Activated CD8-positive, alpha-beta memory T cell treated with anti-CD3 and anti-CD28 coated beads for 4 hours (primary cell): ENCODE measurements at regions not wholly inside any gene's neighbourhood (a gene's known extent, or its start where the extent isn't known, plus 50 kb on each side); places are given as distances from the start of the nearest gene placed in this dataset.

ENCODE experiments used
- DNase-seq, 2 donors: peaks; one replicate each; pipeline ENCODE4 v3.0.0-alpha.2; 2020; ENCODE audit warnings: low read depth in 2 of 2

DNA sequence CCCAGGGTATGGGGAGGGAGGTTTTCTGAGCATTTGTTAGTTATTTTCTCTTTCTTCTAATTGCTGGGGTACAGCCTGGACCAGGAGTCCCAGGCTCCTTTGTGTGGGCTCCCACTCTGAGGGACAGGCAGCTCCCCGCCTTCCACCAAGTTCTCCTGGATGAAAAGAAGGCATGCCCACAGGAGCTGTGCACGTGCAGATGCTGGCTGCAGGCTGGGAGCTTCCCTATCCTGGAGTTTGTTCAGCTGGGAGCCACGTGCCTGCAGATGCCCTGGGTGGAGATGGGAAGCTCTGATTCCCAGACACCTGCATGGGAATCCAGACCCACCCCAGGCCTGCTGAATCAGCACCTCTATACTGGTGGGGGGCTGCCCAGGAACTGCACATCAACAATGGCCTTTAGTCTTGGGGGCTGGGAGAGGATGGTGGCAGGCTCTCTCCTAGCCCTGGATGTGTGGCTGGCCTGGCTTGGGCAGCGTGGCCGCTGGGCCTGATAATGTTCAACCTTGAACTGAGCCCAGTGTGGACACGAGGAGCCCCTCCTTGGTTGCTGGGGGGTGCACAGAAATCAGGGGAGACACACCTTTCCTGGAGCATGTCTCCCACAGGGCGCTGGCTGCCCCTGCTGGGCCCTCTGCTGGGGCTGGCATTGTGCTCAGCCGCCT, 233.6 kb upstream of the HS6ST1 start:
- no peak for DNase-seq

DNA sequence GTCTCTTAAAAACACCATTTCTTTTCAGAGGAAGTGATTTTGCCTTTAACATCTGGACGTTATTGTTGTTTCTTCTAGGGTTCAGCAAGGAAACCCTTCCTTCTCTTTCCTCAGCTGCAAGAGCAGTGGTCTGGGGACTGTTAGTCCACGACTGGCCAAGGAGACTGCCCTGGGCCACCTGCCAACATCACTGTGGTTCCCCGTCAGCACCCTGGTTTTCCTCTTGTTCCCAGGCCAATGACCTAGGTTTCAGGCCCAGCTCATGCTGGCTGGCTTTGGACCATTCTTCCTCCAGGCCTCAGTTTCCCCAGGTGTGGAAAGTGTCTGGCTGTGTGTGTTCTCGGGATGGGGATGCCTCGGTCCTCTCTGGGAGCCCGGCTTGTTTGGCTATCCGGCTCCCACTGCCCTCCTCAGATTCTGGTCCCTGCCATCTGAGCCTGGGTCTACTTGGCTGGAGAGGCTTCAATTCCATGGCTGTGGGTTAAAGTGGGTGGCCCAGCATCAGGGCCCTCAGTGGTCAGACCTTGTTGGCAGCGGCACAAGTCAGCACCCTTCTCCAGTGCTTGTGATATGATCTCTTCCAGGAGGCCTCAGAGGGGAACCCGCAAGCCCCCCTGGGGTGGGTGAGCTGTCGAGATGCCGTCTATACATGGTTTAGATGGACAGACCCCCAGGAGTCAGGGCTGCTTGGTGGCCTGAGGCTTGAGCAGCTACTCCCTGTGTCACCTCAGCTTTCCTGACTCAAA, 234.3 kb upstream of the HS6ST1 start:
- DNase-seq = no peak

DNA sequence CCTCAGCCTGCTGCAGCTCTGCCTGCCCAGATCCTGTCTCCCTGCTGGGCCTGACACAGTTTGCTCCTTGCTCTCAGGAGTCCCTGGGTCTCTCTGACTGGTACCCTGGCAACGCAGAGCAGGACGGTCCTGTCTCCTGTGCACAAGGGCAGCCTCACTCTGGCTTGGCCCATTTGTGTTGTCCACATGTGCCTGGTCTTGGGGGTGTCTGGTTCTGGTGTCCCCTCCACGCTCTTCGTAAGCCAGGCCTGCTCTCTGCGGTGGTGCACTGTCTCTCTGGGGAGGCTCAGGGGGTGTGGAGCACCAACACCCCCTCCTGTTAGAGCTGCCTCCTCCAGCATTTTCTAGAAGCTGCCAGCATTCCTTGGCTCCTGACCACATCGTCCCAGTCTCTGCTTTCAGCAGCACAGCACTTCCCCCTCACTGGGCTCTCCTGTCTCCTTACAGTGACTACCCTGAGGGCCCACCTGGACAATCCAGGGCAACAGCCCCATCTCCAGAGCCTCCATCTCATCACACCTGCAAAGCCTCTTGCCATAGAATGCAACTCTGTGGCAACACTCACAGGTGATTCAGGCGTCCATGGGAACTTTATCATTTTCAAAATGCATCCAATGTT, 235.6 kb upstream of the HS6ST1 start:
- no peak for DNase-seq

DNA sequence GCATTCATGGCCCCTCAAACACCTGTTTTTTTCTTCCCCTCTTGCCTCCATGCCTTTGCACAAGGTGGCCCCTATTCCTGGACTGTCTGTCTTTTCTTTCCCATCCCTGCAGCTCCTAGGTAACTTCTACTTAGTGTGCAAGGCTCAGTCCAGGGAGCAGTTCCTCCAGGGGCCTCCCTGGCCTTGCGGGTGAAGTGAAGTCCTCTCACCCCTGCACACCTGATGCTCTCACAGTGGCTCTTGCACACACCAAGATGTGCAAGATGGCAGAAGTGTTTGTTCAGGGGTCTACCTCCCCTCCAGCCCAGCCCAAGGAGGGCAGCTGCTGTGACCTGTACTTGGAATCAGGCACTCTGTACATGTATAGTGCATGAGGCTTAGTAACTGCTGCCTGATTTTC, 236.8 kb upstream of the HS6ST1 start:
- DNase-seq = no peak

DNA sequence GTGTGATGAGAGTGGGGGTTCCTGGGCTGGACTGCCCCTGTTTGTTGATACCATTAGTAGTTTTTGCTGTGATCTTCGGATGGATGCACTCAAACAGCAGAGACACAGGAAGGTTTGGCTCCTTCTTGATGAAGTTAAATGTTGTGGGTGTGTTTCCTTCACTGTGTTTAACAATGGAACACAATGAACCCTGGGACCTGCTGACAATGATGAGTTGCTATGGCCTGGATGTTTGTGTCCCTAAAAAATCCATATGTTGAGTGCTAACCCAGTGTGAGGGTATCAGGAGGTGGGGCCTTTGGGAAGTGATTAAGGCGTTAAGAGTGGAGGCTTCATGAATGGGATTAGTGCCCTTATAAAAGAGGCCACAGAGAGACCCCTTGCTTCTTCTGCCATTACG, 237.4 kb upstream of the HS6ST1 start:
- DNase-seq = no peak

GRCh38 chr2:128556633-128557032, 238.0 kb upstream of the HS6ST1 start:
- DNase-seq = no peak

GRCh38 chr2:128557069-128557468, 238.4 kb upstream of the HS6ST1 start:
- no peak for DNase-seq

GRCh38 chr2:128557831-128558241, 239.2 kb upstream of the HS6ST1 start:
- no peak for DNase-seq

DNA sequence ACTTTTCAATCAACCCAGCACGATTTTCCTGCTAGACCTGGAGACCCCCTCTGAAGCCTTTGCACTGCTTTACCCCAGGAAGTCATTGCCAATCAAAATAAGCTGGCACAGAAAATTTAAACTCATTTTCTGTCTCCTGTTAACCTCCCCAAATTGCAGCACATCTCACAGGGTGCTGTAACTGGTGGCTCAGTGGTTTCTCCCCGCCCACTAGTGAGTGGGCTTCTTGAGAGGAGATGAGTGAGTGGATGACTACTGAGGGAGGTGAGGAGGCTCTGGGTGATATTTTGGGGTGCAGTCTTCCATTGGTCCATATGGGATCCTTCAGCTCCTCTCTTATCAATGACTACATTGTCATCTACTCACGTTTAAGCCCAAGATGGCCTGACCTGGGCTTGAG, 239.8 kb upstream of the HS6ST1 start:
- no peak for DNase-seq

DNA sequence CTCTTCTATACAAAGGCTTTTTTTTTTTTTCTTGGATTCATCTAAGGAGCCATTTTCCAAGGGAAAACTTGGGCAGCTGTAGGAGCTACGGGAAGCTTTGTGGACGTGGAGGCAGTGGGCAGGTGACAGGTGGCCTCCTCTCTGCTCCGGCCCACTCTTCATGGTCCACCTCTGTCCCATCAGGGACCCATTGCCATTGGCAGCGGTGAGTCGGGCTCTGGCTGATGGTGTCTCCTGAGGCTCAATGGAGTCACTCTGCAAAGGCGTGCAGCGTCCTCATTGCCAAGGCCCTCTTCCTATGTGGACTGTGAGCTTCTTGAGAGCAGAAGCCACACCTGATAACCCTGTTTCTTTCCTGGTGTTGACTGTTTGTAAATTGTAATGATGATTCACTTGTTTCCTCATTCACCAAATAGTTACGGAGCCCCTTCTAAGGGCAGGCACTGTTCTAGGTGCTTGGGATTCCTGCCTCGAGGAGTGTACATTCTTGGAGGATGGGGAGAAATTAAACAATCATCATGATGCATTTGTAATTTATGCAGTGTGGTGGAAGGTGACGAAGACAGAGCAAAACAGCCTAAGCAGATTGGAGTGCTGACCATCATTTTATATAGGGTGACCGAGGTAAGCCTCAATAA, 240.3 kb upstream of the HS6ST1 start:
- no peak for DNase-seq

- no peak for DNase-seq
Observed at GRCh38 chr2:128559533-128560515, 241.2 kb upstream of the HS6ST1 start.

- no peak for DNase-seq
Observed at GRCh38 chr2:128560718-128561117, 242.1 kb upstream of the HS6ST1 start.

- DNase-seq = no peak
Observed at GRCh38 chr2:128562471-128563347, 244.0 kb upstream of the HS6ST1 start.

- no peak for DNase-seq
Observed at GRCh38 chr2:128563348-128563687, 244.7 kb upstream of the HS6ST1 start.

GRCh38 chr2:128564131-128564530, 245.5 kb upstream of the HS6ST1 start:
- DNase-seq = no peak

GRCh38 chr2:128564551-128564950, 245.9 kb upstream of the HS6ST1 start:
- DNase-seq = no peak

DNA sequence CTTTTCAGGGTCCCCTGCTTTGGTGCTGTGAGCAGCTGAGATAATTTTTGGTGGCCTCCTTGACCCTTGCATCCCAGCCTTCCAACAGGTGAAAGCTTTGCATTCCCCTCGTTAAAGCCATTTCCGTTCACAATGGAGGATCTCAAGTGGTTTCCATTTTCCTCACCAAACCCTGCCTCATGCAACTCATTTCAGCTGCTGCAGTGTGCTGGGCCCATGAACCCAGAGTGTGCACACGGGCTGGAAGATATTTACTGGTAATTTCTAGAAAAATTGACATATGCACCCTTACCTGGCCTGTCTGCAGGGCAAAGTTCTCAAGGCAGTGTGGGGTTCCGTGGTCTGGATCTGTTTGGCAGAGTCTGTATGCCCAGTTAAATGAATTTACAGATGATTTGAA, 246.8 kb upstream of the HS6ST1 start:
- no peak for DNase-seq

DNA sequence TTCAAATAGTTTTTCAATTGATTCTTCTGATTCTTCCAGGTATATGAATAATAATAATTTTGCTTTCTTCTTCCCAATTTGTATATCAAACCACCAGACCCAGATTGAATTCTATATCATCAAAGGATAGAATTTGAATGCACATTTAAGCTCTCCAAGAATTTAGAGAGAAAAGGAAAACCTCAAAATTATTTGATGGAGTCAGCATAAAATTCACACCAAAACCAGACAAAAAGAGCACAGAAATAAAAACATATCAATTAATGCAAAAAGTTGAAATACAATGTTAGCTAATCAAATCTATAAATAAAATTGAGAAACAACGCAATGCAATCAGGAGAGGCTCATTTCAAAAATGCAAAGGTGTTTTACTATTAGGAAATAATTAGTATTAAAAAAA, 248.0 kb upstream of the HS6ST1 start:
- no peak for DNase-seq

GRCh38 chr2:128568106-128568505, 249.4 kb upstream of the HS6ST1 start:
- no peak for DNase-seq

GRCh38 chr2:128573116-128573515, 254.4 kb upstream of the HS6ST1 start:
- DNase-seq = no peak

GRCh38 chr2:128573531-128573930, 254.9 kb upstream of the HS6ST1 start:
- no peak for DNase-seq
